ENCODE measurements at regions not wholly inside any gene's neighbourhood (a gene's known extent, or its start where the extent isn't known, plus 50 kb on each side); places are given as distances from the start of the nearest gene placed in this dataset.

- no peaks in the 10 kb centered on the region for H3K27me3 ChIP-seq
- no peak for TF ChIP-seq POLR2AphosphoS5 (IDR thresholded peaks at IDR 0.05)
- no peak for TF ChIP-seq EP300 (IDR thresholded peaks at IDR 0.05)
- no peak for TF ChIP-seq POLR2A (IDR thresholded peaks at IDR 0.05)
- no peak for TF ChIP-seq CTCF (IDR thresholded peaks at IDR 0.05)
- H3K36me3 ChIP-seq = no peaks in the 10 kb centered on the region
- no peaks in the 10 kb centered on the region for H3K9me3 ChIP-seq
- no peak for ATAC-seq
- 65 to 70% methylated on average over 4 to 5 of the region's 5 CpGs for WGBS, 2 donors (ENCODE audit: low coverage in 1 of 2)
- no peak overlapping the region for H3K4me3 ChIP-seq
- H3K27ac ChIP-seq = no peak overlapping the region
- no peaks in the 10 kb centered on the region for H3K4me1 ChIP-seq
These were observed 228.4 kb downstream of the CYRIA start for GRCh38 chr2:16437189-16437588.

- 34 to 60% methylated on average over 1 to 2 of the region's 2 CpGs for WGBS, 2 donors (ENCODE audit: low coverage in 1 of 2)
- no peak overlapping the region for H3K4me3 ChIP-seq
- H3K27ac ChIP-seq = no peak overlapping the region
- H3K27me3 ChIP-seq = no peaks in the 10 kb centered on the region
- TF ChIP-seq POLR2AphosphoS5 (IDR thresholded peaks at IDR 0.05) = no peak
- no peak for TF ChIP-seq EP300 (IDR thresholded peaks at IDR 0.05)
- TF ChIP-seq POLR2A (IDR thresholded peaks at IDR 0.05) = no peak
- TF ChIP-seq CTCF (IDR thresholded peaks at IDR 0.05) = no peak
- H3K9me3 ChIP-seq = no peaks in the 10 kb centered on the region
- no peaks in the 10 kb centered on the region for H3K4me1 ChIP-seq
- no peak for ATAC-seq
- no peaks in the 10 kb centered on the region for H3K36me3 ChIP-seq
These were observed 231.2 kb downstream of the CYRIA start for GRCh38 chr2:16434393-16434792.

GRCh38 chr2:16430846-16431245 lies 234.8 kb downstream of the CYRIA start:
- H3K9me3 ChIP-seq = no peaks in the 10 kb centered on the region
- H3K36me3 ChIP-seq = no peaks in the 10 kb centered on the region
- TF ChIP-seq EP300 (IDR thresholded peaks at IDR 0.05) = no peak
- no peaks in the 10 kb centered on the region for H3K27me3 ChIP-seq
- 36 to 80% methylated on average over 1 of the region's 3 CpGs for WGBS, 2 donors (ENCODE audit: low coverage in 1 of 2)
- no peak for ATAC-seq
- no peak overlapping the region for H3K27ac ChIP-seq
- no peak overlapping the region for H3K4me3 ChIP-seq
- H3K4me1 ChIP-seq = no peaks in the 10 kb centered on the region

- Histone ChIP-seq H3K27ac (no peak overlapping the region), H3K4me3 (no peak overlapping the region), H3K9me3 (no peaks in the 10 kb centered on the region), H3K36me3 (no peaks in the 10 kb centered on the region), H3K4me1 (no peaks in the 10 kb centered on the region), H3K27me3 (no peaks in the 10 kb centered on the region)
- WGBS, 2 donors (ENCODE audit: low coverage in 1 of 2) = 51% methylated on average over 2 of the region's 2 CpGs; no CpG with 5 or more reads in 1 of the 2 donors
- no peak for ATAC-seq
- no peak for TF ChIP-seq POLR2AphosphoS5 (IDR thresholded peaks at IDR 0.05)
- no peak for TF ChIP-seq POLR2A (IDR thresholded peaks at IDR 0.05)
- no peak for TF ChIP-seq EP300 (IDR thresholded peaks at IDR 0.05)
- TF ChIP-seq CTCF (IDR thresholded peaks at IDR 0.05) = no peak
These were observed 236.0 kb downstream of the CYRIA start for GRCh38 chr2:16429431-16430145.

- H3K9me3 ChIP-seq = no peaks in the 10 kb centered on the region
These were observed 236.6 kb downstream of the CYRIA start for GRCh38 chr2:16429002-16429401.

More at GRCh38 chr2:16429002-16429401, 236.6 kb downstream of the CYRIA start:
- no peaks in the 10 kb centered on the region for H3K27me3 ChIP-seq
- 32 to 56% methylated on average over 2 of the region's 2 CpGs for WGBS, 2 donors (ENCODE audit: low coverage in 1 of 2)
- no peaks in the 10 kb centered on the region for H3K4me1 ChIP-seq
- no peak for TF ChIP-seq POLR2AphosphoS5 (IDR thresholded peaks at IDR 0.05)
- no peak for TF ChIP-seq POLR2A (IDR thresholded peaks at IDR 0.05)
- TF ChIP-seq CTCF (IDR thresholded peaks at IDR 0.05) = no peak
- TF ChIP-seq EP300 (IDR thresholded peaks at IDR 0.05) = no peak
- no peak overlapping the region for H3K27ac ChIP-seq
- no peaks in the 10 kb centered on the region for H3K36me3 ChIP-seq
- ATAC-seq = no peak
- no peak overlapping the region for H3K4me3 ChIP-seq

Data from gastroesophageal sphincter (tissue), 4 donors.